ENCODE measurements at regions not wholly inside any gene's neighbourhood (a gene's known extent, or its start where the extent isn't known, plus 50 kb on each side); places are given as distances from the start of the nearest gene placed in this dataset.

GRCh38 chr14:43949400-43949799 lies 557.7 kb downstream of the FSCB start:
- DNase-seq (ENCODE audit: low spot score), result no peak
- POLR2A ChIA-PET (ENCODE audit: low non-redundant PET), result no interaction called here

GRCh38 chr14:43939836-43940235 lies 567.2 kb downstream of the FSCB start:
- no peaks in the 10 kb centered on the region for H3K36me3 ChIP-seq (ENCODE audit: insufficient read depth, low read length, poor library complexity, severe bottlenecking)
- H3K9me3 ChIP-seq (ENCODE audit: low read depth, low read length, poor library complexity, severe bottlenecking), result peaks cover 4% of the 10 kb centered on the region
- TF ChIP-seq EZH2 (IDR thresholded peaks at IDR 0.05; ENCODE audit: borderline replicate concordance, low read depth, low read length, poor library complexity, severe bottlenecking), result no peak
- no peak for TF ChIP-seq CTCF (conservative IDR thresholded peaks at IDR 0.05; ENCODE audit: low read depth, low read length)
- POLR2A ChIA-PET (ENCODE audit: low non-redundant PET), result no interaction called here
- intact Hi-C loops (cut with micrococcal nuclease; ENCODE audit: unreplicated experiment), result no loop called here
- CTCF ChIA-PET, result no interaction called here
- no TSS peak for BruUV-seq (replicated peaks)
- no peak overlapping the region for H3K4me3 ChIP-seq (ENCODE audit: low read depth, low read length, poor library complexity, severe bottlenecking)
- no peak overlapping the region for H3K27ac ChIP-seq (ENCODE audit: low read depth, low read length, poor library complexity, severe bottlenecking)
- H3K4me1 ChIP-seq (ENCODE audit: insufficient read depth, low read length, poor library complexity, severe bottlenecking), result no peaks in the 10 kb centered on the region
- DNase-seq (ENCODE audit: low spot score), result no peak
- no peaks in the 10 kb centered on the region for H3K27me3 ChIP-seq (replicated peaks; ENCODE audit: insufficient read depth, low read depth, low read length, poor library complexity)

More at GRCh38 chr14:43949400-43949799, 557.7 kb downstream of the FSCB start:
- Histone ChIP-seq H3K9me3 (ENCODE audit: low read depth, low read length, poor library complexity, severe bottlenecking) (no peaks in the 10 kb centered on the region), H3K27me3 (replicated peaks; ENCODE audit: insufficient read depth, low read depth, low read length, poor library complexity) (no peaks in the 10 kb centered on the region), H3K4me1 (ENCODE audit: insufficient read depth, low read length, poor library complexity, severe bottlenecking) (no peaks in the 10 kb centered on the region), H3K36me3 (ENCODE audit: insufficient read depth, low read length, poor library complexity, severe bottlenecking) (no peaks in the 10 kb centered on the region), H3K4me3 (ENCODE audit: low read depth, low read length, poor library complexity, severe bottlenecking) (no peak overlapping the region), H3K27ac (ENCODE audit: low read depth, low read length, poor library complexity, severe bottlenecking) (no peak overlapping the region)
- no TSS peak for BruUV-seq (replicated peaks)
- intact Hi-C loops (cut with micrococcal nuclease; ENCODE audit: unreplicated experiment), result no loop called here
- CTCF ChIA-PET, result no interaction called here
- no peak for TF ChIP-seq CTCF (conservative IDR thresholded peaks at IDR 0.05; ENCODE audit: low read depth, low read length)

- ChIA-PET POLR2A (ENCODE audit: low non-redundant PET) (no interaction called here), CTCF (no interaction called here)
- TF ChIP-seq EZH2 (IDR thresholded peaks at IDR 0.05; ENCODE audit: borderline replicate concordance, low read depth, low read length, poor library complexity, severe bottlenecking), result no peak
- no peak for TF ChIP-seq CTCF (conservative IDR thresholded peaks at IDR 0.05; ENCODE audit: low read depth, low read length)
- no TSS peak for BruUV-seq (replicated peaks)
- no peaks in the 10 kb centered on the region for H3K36me3 ChIP-seq (ENCODE audit: insufficient read depth, low read length, poor library complexity, severe bottlenecking)
- no peak overlapping the region for H3K27ac ChIP-seq (ENCODE audit: low read depth, low read length, poor library complexity, severe bottlenecking)
- H3K27me3 ChIP-seq (replicated peaks; ENCODE audit: insufficient read depth, low read depth, low read length, poor library complexity), result no peaks in the 10 kb centered on the region
- H3K4me1 ChIP-seq (ENCODE audit: insufficient read depth, low read length, poor library complexity, severe bottlenecking), result no peaks in the 10 kb centered on the region
- no peak overlapping the region for H3K4me3 ChIP-seq (ENCODE audit: low read depth, low read length, poor library complexity, severe bottlenecking)
- intact Hi-C loops (cut with micrococcal nuclease; ENCODE audit: unreplicated experiment), result no loop called here
- no peak for DNase-seq (ENCODE audit: low spot score)
- peaks cover 4% of the 10 kb centered on the region for H3K9me3 ChIP-seq (ENCODE audit: low read depth, low read length, poor library complexity, severe bottlenecking)
Observed at GRCh38 chr14:43938588-43939281, 568.3 kb downstream of the FSCB start.
